SU-DHL-6 (cell line): ENCODE measurements at regions not wholly inside any gene's neighbourhood (a gene's known extent, or its start where the extent isn't known, plus 50 kb on each side); places are given as distances from the start of the nearest gene placed in this dataset.
"Not testable (repeated sequence)": the region's sequence is repeated elsewhere in the genome, so short reads cannot be mapped to it uniquely, and the experiment has no call there.

Experiments
- H2AFZ ChIP-seq: fragments of 200-600 bp; sonication (generic); 2 replicates; pipeline ENCODE4 v1.6.1; 2014; ENCODE audit warnings: low read depth, mild to moderate bottlenecking, moderate library complexity, mixed read lengths, antibody characterized with exemption, low read length; ENCODE audit not compliant: severe bottlenecking
- H3F3A ChIP-seq: fragments of 200-600 bp; shearing (Covaris generic); 2 replicates; pipeline ENCODE4 v1.6.0; 2016; ENCODE audit warnings: antibody characterized with exemption, mild to moderate bottlenecking; ENCODE audit not compliant: insufficient read depth
- H3K27ac ChIP-seq: fragments of 200-600 bp; sonication (generic); 2 replicates; pipeline ENCODE4 v1.5.1; 2016; ENCODE audit warnings: low read depth, mild to moderate bottlenecking, low read length, moderate library complexity, mixed read lengths
- H3K27me3 ChIP-seq: fragments of 200-600 bp; sonication (generic), shearing (Covaris generic); 2 replicates; pipeline ENCODE4 v1.6.0; 2014; ENCODE audit warnings: mild to moderate bottlenecking, low read length
- H3K36me3 ChIP-seq: fragments of 200-600 bp; sonication (generic); 2 replicates; pipeline ENCODE4 v1.6.1; 2014; ENCODE audit warnings: mild to moderate bottlenecking, low read length, mixed read lengths
- H3K4me2 ChIP-seq: fragments of 300-600, 200-600 bp; shearing (Covaris generic), sonication (generic); 2 replicates; pipeline ENCODE4 v1.6.0; 2014; ENCODE audit warnings: low read length, low read depth, mild to moderate bottlenecking; ENCODE audit not compliant: poor library complexity, severe bottlenecking
- H3K4me3 ChIP-seq: fragments of 200-600 bp; sonication (generic); 2 replicates; pipeline ENCODE4 v1.5.1; 2014; ENCODE audit warnings: antibody characterized with exemption, low read length, mild to moderate bottlenecking, mixed read lengths; ENCODE audit not compliant: insufficient read depth, poor library complexity, severe bottlenecking
- H3K79me2 ChIP-seq: fragments of 200-600 bp; sonication (generic); 2 replicates; pipeline ENCODE4 v1.6.1; 2014; ENCODE audit warnings: mild to moderate bottlenecking, low read length, moderate library complexity; ENCODE audit not compliant: insufficient read depth
- H3K9ac ChIP-seq: fragments of 200-600 bp; sonication (generic); 2 replicates; pipeline ENCODE4 v1.7.0; 2014; ENCODE audit warnings: mild to moderate bottlenecking, low read length
- H3K9me2 ChIP-seq: fragments of 200-600 bp; sonication (generic); replicated peaks from 2 replicates; pipeline ENCODE4 v1.6.1; 2014; ENCODE audit warnings: low read length; ENCODE audit not compliant: insufficient read depth
- H3K9me3 ChIP-seq: fragments of 200-600 bp; sonication (generic); 2 replicates; pipeline ENCODE4 v1.6.1; 2014; ENCODE audit warnings: low read length, mixed read lengths; ENCODE audit not compliant: insufficient read depth
- H4K20me1 ChIP-seq: fragments of 200-600 bp; sonication (generic); 2 replicates; pipeline ENCODE4 v1.6.1; 2014; ENCODE audit warnings: low read depth, mild to moderate bottlenecking, antibody characterized with exemption, low read length, moderate library complexity, mixed read lengths
- CTCF ChIP-seq: fragments of 200-600 bp; sonication (generic); IDR thresholded peaks from one replicate; pipeline ENCODE4 v1.5.1; 2017; ENCODE audit warnings: antibody characterized with exemption, mild to moderate bottlenecking, low read length, moderate library complexity; ENCODE audit not compliant: insufficient read depth, poor library complexity, severe bottlenecking
- EZH2phosphoT487 ChIP-seq: fragments of 200-600 bp; sonication (generic), shearing (Covaris generic); conservative IDR thresholded peaks from 2 replicates; pipeline ENCODE4 v1.6.1; 2018; ENCODE audit warnings: mild to moderate bottlenecking, antibody characterized with exemption, low read length, moderate library complexity, mixed read lengths

DNA sequence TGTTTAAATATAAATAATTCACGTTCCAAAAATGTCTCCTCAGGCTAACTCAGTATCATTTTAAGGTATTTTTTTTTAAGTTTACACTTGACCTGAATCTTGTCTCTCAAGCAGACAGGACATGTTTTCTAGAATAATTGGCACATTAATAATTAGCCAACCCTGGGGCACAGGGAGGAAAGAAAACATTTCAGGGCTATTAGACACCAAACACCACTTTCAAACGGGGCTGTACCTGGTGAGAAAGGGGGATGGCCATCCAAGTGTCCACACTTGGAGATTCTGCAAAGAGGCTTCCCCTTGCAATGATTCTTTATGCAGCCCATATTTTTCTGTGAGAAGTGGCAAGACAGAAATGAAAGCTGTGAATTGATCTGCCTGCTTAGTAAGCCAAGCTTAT lies 560.8 kb downstream of the CD109 start:
- Histone ChIP-seq H3K79me2 (no peaks in the 10 kb centered on the region), H3K4me2 (no peak overlapping the region), H3K27ac (no peak overlapping the region), H4K20me1 (no peaks in the 10 kb centered on the region), H3K27me3 (no peaks in the 10 kb centered on the region), H3K9ac (no peak overlapping the region), H3K4me3 (no peak overlapping the region), H3K36me3 (no peaks in the 10 kb centered on the region), H2AFZ (no peak overlapping the region), H3K9me3 (no peaks in the 10 kb centered on the region), H3K9me2 (no peaks in the 10 kb centered on the region), H3F3A (no peaks in the 10 kb centered on the region)
- TF ChIP-seq CTCF (no peak), EZH2phosphoT487 (no peak)

- Histone ChIP-seq H2AFZ (no peak overlapping the region), H3K36me3 (no peaks in the 10 kb centered on the region), H3K9ac (no peak overlapping the region), H4K20me1 (no peaks in the 10 kb centered on the region), H3K4me2 (no peak overlapping the region), H3F3A (no peaks in the 10 kb centered on the region), H3K9me3 (no peaks in the 10 kb centered on the region), H3K79me2 (no peaks in the 10 kb centered on the region), H3K27me3 (no peaks in the 10 kb centered on the region), H3K27ac (no peak overlapping the region), H3K9me2 (no peaks in the 10 kb centered on the region), H3K4me3 (no peak overlapping the region)
- TF ChIP-seq EZH2phosphoT487 (no peak), CTCF (no peak)
Measured at GRCh38 chr6:74256381-74256780, 560.4 kb downstream of the CD109 start.

GRCh38 chr6:74255007-74255406 lies 559.0 kb downstream of the CD109 start:
- H3K9ac ChIP-seq, H3K9me3 ChIP-seq, H3K27ac ChIP-seq, H3K79me2 ChIP-seq, H3K9me2 ChIP-seq, H3K4me2 ChIP-seq, H2AFZ ChIP-seq, H4K20me1 ChIP-seq, H3K36me3 ChIP-seq, H3K4me3 ChIP-seq, H3K27me3 ChIP-seq, H3F3A ChIP-seq: not testable (repeated sequence)

GRCh38 chr6:74254147-74254546 lies 558.1 kb downstream of the CD109 start:
- H3K9me3 ChIP-seq, H4K20me1 ChIP-seq, H3K79me2 ChIP-seq, H3K9ac ChIP-seq, H3F3A ChIP-seq, H3K4me3 ChIP-seq, H2AFZ ChIP-seq, H3K9me2 ChIP-seq, H3K27me3 ChIP-seq, H3K36me3 ChIP-seq, H3K27ac ChIP-seq, H3K4me2 ChIP-seq: not testable (repeated sequence)
